GM19397 (cell line): ENCODE measurements at regions not wholly inside any gene's neighbourhood (a gene's known extent, or its start where the extent isn't known, plus 50 kb on each side); places are given as distances from the start of the nearest gene placed in this dataset.

Experiments used
- ATAC-seq: cut with Tn5 transposase; IDR thresholded peaks from one replicate; pipeline ENCODE4 v1.9.1; 2021; ENCODE audit warnings: mild to moderate bottlenecking, moderate library complexity; ENCODE audit not compliant: unreplicated experiment

DNA sequence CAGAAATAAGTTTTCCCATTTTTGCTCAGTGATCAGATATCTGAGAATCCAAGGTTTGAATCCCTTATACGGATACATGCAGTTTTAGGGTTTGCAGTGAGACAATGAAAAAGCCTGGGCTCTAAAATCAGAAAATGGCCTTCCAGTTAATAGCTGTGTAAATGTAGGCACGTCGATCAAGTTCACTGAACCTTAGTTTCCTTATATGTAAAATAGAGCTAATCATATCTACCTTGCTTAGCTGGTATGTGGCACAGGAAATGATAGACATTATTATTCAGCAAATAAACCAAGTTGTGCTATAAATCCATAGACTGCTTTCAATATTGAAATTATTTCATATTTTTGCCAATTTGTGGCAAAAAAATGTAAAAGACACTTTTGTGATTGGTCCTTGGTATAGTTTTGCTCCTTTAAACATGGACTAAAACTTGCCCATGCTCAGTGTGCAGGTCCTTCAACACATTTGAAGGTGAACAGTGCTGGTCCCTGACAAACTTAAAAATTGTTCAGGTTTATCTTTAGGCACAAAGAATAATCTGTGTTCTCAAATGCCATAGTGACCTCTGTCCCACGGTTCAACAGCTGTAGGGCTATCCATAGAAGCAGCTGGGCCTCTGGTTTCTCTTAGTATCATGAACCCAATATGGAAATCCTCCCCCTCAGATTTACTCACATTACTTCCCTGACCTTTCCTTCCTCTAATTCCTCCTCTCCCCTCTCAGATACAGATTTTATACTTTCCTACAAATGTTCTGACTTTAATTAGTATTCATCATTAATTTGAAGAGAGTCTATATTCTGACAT lies 51.0 kb downstream of the CCDC54 start:
- no peak for ATAC-seq

DNA sequence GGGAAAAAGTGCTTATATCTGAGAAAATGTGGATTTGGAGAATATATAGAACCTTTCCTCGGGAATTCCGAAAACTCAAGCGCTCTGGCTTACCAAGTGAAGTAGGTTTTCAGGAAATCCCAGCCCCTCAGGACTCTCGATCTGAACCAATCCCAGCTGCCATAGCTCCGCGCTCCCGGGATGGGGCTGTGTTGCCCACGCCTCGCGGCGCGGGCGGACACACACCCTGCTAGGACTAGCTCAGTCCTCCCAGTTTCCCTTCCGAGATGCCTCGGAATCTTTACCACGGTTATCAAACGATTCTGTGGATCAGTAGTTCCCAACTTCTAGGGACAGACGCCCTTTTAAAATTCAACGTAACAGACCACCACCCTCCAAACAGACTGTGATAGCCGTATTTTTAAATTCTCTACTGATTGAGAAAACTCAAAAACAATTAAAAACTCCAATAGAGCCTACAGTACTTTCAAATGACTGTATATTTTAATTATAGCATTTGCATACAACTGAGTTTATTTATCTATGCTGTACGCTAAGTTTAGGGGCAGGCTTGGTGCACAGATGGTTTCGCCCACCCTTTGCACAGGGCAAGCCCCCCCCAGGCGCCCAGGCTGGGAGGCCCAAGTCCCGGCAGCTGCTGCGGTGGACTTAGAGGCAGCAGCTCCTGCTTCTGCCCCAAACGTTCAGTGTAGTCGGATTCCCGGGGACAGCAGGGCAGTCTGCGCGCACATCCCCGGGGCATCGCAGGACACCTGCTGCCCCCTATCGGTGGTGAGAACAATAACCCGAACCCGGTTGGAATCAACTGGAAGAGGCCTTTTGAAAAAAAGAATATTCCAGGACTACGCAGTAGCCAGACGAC lies 52.3 kb downstream of the CCDC54 start:
- peak; percentile 50 for ATAC-seq

DNA sequence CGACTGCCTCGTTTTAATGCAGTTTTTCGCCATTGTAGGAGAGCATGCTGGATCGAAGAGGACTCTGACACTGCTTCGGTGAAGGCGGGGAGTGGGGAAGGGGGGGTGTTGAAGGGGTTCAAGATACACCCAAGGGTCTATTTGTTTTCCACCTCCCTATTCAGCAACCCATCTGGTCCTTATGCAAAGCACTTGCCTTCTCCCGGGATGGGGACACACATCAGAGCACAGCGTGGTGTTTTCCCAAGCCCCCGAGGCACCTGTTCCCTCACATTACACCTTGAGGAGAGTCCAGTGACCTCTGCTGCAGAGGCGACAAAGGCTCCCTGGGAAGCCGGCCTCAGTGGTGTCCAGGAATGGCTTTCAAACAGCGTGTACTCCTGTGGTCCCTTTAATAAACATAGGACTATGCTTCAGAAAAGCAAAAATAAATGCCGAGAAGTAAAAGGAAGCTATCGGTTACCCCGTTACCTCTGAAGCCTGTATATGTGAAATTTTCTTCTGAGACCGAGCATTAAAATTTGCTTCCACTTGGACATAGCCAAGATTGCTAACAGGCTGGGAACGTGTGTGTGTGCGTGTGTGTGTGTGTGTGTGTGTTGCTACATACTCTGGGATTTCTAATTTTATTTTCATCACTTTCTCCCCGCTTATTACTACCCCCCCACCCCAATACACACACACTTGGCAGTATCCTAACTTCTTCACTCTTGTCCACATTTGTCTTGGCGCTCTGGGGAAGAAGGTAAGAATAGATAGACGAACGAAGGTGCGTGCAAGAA lies 53.2 kb downstream of the CCDC54 start:
- peak; percentile 1 for ATAC-seq

DNA sequence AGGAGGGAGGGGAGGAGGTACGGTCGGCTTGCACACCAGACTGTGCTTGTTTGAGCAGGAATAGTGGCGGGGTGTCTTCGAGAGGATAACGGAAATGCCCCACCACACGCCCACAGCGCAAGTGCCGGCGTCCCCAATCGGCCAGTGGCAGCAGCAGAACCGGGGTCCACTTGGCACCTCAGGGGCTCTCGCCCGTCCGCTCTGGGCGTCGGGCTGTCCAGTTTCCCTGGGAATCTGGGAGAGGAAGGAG lies 53.7 kb downstream of the CCDC54 start:
- peak; percentile 18 for ATAC-seq

DNA sequence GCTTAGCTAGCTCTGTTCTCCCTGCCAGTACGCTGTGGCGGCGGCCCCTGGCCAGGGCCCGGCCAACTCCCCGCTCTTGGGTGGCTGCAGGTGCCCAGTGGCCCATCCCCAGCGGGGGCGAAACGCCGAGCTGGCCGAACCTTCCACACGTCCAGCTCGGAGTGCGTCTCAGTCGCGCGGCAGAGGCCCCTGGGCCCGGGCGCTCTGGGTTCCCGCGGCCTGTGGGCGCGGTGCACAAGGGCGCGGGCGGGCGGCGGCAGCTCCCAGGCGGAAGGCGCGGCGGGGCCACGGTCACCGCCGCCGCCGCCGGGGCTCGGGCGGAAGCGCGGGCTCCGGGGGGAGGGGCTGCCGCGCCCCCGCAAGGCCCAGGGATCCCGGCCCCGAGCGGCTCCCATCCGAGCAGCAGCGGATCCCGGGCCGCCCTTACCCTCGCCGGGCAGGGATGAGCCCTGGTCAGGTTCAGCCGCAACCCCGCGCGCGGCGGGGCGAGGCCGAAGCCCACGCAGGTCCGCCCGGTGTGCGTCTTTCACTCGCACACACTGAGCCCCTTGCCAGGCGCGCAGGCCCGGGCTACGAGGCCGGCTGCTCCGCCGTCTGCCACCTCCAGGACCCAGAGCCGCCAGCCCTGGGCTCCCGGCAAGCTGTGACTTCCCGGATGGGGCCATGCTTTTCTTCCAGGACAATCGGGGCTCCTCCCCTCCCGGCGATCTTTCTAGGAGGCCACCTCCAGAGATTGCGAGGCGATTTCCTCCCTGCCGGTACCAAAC lies 54.2 kb downstream of the CCDC54 start:
- peak; percentile 72 for ATAC-seq

DNA sequence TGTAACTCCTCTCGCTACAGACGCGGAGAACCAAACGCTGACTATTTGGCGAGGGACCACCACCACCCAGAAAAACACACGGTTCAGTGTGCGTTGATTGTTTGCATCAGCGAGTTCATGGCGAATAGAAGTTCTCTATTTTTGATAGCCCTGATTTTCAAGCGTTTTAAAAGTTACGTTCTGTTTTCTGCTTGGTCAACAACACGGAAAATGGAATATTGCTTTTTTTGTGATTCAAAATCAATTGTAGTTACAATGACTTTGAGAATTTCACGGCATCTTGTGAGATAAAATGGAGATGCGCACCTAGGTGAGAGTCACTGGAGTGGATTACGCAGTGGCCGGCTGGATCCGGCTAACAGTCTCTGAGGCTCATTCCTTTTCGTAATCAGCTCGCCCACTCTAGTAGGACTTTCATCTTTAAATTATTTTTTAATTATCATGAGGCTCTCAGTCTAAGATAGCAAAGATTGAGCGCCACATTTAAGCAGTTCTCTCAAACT lies 54.8 kb downstream of the CCDC54 start:
- no peak for ATAC-seq

DNA sequence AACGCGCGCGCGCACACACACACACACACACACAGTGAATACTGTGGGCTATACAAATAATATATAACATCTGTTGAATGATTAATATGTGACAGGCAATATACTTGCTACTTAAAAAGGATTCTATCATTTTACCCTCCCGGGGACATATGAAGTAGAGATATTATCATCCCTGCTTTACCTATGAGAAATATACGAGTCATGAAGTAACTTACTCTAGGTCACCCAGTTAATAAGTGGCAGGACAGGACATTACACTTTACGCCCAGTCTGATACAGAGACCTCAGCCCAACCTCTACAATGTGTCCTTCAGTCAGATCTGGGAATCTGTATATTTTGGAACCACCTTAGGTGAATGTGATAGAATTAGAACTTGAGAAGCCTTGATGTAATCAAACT lies 55.4 kb downstream of the CCDC54 start:
- ATAC-seq = no peak

DNA sequence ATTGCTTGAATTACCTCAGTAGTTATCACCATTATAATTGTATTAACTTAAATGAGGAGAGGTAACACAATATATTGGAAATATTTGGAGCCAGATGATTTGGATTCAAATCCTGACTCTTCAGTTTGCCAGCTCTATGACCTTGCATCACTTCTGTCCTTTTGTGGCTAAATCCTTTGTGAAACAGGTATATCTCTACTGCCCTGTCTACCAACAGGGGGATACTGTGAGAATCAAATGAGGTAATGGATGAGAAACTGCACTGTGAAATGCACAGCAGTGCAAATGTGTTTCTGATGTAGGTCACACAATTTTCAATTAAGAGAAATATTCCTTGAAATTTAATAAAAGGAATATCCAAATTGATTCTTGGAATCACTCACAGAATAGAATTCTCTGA lies 58.8 kb downstream of the CCDC54 start:
- no peak for ATAC-seq

DNA sequence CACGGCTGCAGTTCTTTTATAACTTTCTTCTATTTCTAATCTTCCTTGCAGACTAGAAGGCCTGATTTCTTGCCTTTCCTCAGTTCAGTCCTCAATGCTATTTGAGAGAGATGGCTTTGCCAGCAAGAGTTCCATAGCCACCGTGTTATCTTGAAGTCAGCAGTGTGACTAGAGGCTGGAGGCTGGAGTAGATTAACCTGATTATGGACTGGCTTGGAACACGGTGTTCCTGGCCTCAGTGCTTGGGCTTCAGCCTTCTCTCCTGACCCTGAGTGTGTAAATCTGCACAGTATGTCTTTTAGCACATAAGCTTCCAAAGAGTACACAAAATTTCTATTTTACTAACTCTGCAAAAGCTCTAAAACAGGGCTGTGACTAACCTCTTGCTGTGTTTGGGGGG lies 61.4 kb downstream of the CCDC54 start:
- ATAC-seq = no peak

DNA sequence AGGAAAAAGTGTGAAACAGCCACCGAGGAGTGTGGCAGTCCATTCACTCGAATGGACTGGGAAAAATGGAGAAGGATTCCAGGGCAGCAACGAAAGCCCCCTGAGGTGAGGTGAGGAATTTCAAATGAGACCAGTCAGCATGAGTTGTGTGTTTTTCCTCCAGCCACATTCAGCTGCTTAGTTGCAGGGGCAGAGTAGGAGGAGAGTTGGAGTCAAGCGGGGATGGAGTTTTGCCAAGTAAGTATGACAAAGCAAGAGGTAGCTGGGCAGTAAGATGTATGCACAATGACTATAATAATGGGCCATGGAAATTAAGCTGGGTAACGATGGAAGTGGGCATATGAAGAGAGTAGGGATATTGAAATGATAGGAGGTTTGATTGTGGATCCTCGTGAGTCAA lies 64.4 kb downstream of the CCDC54 start:
- no peak for ATAC-seq

DNA sequence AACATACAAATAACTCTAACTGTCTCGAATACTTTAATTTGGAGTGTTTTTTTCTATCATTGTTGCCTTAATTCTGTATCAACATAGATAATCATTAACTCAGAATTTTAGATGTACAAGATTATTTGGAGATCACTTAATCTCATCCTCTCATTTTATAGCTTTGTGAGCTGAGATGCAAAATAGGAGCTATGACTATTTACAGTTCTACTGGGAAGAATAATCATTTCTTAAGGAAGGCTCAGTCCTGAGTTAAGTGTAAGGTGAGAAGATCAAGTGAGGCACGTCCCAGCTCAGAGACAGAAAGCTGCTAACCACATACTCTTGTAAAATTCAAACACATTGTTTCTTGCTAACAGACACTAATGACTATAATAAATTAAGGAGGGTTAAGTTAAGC lies 66.2 kb downstream of the CCDC54 start:
- ATAC-seq = no peak

DNA sequence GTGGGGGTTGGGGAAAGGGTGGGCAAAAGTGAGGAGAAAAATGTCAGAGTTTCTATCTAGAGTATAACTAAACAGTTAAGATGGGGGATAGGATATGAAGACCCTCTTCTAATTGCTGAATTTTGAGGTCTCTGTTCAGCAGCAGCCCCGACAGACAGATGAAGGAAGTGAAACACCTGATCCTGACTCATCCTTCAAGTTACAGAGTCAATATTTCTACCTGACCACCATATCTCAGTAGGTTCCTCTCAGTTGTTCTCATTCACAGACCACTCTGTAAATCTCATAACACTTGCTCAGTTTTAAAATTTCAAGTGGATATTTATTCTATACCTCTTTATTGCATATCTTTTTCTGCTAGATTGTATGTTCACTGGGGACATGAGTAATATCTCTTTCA lies 69.5 kb downstream of the CCDC54 start:
- no peak for ATAC-seq

DNA sequence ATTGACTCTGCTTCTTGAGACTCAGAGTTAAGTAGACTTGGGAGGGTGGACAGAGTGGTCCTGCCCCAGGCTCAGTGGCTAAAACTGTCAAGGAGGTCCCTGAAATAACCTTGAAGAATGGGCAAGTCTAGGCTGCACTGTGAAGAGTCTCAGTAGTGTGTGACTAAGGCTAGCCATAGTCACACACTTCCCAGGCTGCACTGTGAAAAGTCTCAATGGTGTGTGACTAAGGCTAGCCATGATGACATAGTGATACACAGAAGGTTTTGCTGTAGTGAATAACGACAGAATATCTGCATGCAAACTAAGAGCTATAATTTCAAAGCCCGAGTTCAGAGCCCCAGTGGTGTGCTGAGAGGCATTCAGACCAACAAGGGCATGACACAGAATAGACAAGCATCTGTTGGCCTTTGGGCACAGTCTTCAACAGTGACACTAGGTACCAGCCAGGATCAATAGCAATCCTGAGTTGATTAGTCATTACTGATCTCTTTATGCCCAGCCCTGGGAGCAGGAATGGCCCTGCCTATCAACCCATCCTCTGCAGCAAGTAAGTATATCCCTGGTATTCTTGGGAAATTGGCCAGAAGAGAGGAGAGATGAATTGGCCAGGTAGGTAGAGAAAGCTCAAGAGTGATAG lies 72.4 kb upstream of the BBX start:
- no peak for ATAC-seq

DNA sequence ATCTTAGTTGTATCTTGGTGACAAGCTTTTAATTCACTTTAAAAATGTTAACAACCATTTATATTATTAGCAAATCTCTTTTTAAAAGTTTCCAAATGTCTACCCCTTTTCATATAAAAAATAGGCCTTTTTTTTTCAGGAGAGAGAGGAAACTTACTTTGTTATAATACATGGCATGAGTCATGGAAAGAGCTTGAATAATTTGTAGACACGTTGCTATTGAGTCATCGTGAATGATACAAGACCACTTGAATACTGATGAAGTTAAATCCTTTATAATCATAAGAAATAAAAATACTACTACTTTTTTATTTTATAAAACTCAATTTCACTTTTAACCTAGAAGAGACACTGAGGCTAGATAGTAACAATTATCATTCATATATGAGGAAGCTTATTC lies 70.3 kb upstream of the BBX start:
- no peak for ATAC-seq

DNA sequence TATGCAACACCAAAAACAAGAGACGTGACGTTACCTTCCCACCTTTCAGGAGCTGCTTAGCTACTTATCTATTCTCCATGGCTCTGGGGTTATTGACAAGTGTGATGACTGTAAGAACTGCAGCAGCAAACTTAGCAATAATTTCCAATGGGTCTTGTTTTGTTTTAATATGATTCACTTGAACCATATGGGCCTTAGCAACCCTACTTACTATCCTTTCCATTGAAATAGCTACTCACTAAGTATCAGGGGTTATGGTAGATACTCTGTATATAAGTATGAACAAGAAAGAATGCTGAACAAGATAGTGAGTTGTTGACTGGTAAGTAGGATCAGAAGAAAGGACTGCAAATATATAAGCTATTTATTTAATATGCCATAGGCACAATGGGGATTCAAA lies 69.3 kb upstream of the BBX start:
- ATAC-seq = no peak

DNA sequence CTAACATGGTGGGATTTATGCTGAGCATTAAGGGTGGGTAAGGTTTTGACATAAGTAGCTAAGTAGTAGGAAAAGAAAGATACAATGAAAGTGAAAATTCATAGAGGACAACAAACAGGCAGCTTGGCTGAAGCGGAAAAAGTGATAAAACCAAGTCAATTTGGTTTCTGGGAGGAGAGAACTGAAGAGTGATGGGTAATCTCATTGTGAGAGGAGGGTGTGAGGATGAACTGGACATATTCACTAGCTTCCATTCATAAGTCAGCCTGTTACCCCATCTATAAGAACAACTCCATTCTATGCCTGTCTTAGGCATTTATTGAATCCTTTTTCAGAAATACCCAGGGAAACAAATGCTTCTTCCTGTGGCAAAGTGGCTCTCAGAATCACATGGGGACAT lies 67.1 kb upstream of the BBX start:
- ATAC-seq = no peak

DNA sequence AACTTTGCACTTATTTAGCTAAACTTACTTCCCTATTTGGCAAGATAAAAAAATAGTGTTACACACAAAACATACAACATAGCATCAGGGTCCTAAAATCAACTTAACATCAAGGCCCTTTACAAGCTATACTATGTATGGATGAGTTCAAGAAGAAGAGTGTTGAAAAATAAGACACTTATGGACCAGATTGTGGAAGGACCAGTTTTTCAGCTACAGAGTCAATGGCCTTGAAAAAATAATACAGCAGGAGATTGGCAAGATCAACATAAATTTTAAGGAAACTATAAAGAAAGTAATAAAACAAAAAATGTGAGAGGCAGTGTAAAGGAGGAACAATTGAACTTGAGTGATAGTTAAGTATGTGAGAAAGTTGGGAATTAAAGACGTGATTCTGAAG lies 66.3 kb upstream of the BBX start:
- ATAC-seq = no peak

DNA sequence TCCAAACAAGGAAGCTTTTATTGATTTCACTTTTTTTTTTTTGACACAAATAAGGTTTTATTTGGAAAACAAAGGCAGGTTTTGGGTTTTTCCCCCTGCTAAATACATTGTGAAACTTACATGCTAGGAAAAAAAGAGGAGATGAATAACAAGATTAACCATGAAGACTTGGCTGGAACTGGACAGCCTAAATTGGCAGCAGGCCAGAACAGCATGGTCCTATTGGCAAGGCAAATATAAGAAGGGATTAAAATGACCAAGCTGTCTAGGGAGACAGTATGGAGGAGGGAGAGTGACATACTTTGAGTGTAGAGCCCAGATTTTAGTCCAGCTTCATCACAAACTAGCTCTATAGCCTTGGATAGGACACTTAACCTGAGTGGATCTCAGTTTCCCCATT lies 63.9 kb upstream of the BBX start:
- no peak for ATAC-seq

DNA sequence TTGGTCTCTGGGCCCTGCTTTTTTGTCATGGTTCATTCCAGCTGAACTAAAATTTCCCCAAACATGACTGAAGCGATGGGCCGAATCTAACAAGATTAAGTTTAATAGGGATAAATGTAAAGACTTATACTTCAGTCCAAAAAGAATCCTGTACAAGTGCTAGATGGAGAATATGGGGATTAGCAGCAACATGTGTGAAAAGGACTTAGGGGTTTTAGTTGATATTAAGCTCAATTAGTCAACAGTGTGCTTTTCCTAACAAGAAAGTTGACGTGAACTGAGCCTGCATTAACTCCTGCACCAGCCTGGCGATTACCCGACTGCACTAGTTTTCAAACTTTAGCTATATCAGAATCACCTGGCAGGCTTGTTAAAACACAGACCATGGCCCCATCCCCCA lies 61.0 kb upstream of the BBX start:
- ATAC-seq = no peak

DNA sequence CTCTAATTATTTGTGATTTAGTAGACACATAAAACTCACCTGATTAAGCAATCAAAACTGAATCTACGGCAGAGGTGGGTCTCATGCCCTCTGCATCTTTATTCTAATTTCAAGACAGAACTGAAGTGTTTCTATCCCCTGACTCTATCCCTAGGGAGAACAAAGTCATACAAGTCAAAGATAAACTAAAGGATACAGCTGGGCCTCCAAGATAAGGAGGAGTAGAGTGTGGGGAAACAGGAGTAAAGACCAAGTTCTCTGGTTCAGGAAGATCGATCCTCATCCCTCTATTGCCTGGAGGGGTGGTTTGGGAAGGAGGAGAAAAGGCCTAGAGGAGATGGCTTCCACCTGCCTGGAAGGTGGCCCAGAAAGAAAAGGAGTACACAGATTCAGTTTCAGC lies 58.7 kb upstream of the BBX start:
- ATAC-seq = no peak
